Neuron (in vitro differentiated cells): ENCODE measurements at regions not wholly inside any gene's neighbourhood (a gene's known extent, or its start where the extent isn't known, plus 50 kb on each side); places are given as distances from the start of the nearest gene placed in this dataset.

Experiments
- H2AFZ ChIP-seq: one replicate; pipeline ENCODE4 v1.6.1; 2013; ENCODE audit warnings: low read depth, mild to moderate bottlenecking, inconsistent platforms, low read length, moderate library complexity
- H3K27me3 ChIP-seq: one replicate; pipeline ENCODE4 v1.6.1; 2013; ENCODE audit warnings: low read length; ENCODE audit not compliant: insufficient read depth
- H3K36me3 ChIP-seq: one replicate; pipeline ENCODE4 v1.6.1; 2013; ENCODE audit warnings: low read length; ENCODE audit not compliant: insufficient read depth
- H3K4me1 ChIP-seq: one replicate; pipeline ENCODE4 v1.6.1; 2013; ENCODE audit warnings: low read length; ENCODE audit not compliant: insufficient read depth
- H3K4me3 ChIP-seq: 2 replicates; pipeline ENCODE4 v1.5.1; 2013; ENCODE audit warnings: mild to moderate bottlenecking, low read length, moderate library complexity
- H3K9me3 ChIP-seq: one replicate; pipeline ENCODE4 v1.6.1; 2013; ENCODE audit warnings: low read length

- Histone ChIP-seq H3K4me3 (no peak overlapping the region), H3K4me1 (no peaks in the 10 kb centered on the region), H3K27me3 (no peaks in the 10 kb centered on the region), H3K9me3 (no peaks in the 10 kb centered on the region), H3K36me3 (no peaks in the 10 kb centered on the region), H2AFZ (no peak overlapping the region)
Measured at GRCh38 chr2:65818873-65819451, 386.6 kb upstream of the SPRED2 start.

GRCh38 chr2:65813631-65814173 lies 381.3 kb upstream of the SPRED2 start:
- Histone ChIP-seq H3K4me3 (no peak overlapping the region), H3K27me3 (no peaks in the 10 kb centered on the region), H3K4me1 (no peaks in the 10 kb centered on the region), H3K36me3 (no peaks in the 10 kb centered on the region), H2AFZ (no peak overlapping the region), H3K9me3 (no peaks in the 10 kb centered on the region)

- Histone ChIP-seq H3K4me3 (no peak overlapping the region), H3K4me1 (no peaks in the 10 kb centered on the region), H2AFZ (no peak overlapping the region), H3K36me3 (no peaks in the 10 kb centered on the region), H3K9me3 (no peaks in the 10 kb centered on the region), H3K27me3 (no peaks in the 10 kb centered on the region)
Measured at GRCh38 chr2:65812887-65813286, 380.5 kb upstream of the SPRED2 start.

- no peak overlapping the region for H3K4me3 ChIP-seq
- H2AFZ ChIP-seq, result no peak overlapping the region
- no peaks in the 10 kb centered on the region for H3K27me3 ChIP-seq
- no peaks in the 10 kb centered on the region for H3K4me1 ChIP-seq
- H3K36me3 ChIP-seq, result no peaks in the 10 kb centered on the region
- H3K9me3 ChIP-seq, result no peaks in the 10 kb centered on the region
Measured at GRCh38 chr2:65807942-65808341, 375.5 kb upstream of the SPRED2 start.

GRCh38 chr2:65804777-65805176 lies 372.4 kb upstream of the SPRED2 start:
- Histone ChIP-seq H3K36me3 (no peaks in the 10 kb centered on the region), H3K4me3 (no peak overlapping the region), H2AFZ (no peak overlapping the region), H3K27me3 (no peaks in the 10 kb centered on the region), H3K4me1 (peaks cover 1% of the 10 kb centered on the region), H3K9me3 (no peaks in the 10 kb centered on the region)

GRCh38 chr2:65802298-65802942 lies 370.0 kb upstream of the SPRED2 start:
- Histone ChIP-seq H3K36me3 (no peaks in the 10 kb centered on the region), H3K9me3 (no peaks in the 10 kb centered on the region), H2AFZ (no peak overlapping the region), H3K4me3 (no peak overlapping the region), H3K4me1 (peaks cover 16% of the 10 kb centered on the region), H3K27me3 (no peaks in the 10 kb centered on the region)

GRCh38 chr2:65800998-65801397 lies 368.6 kb upstream of the SPRED2 start:
- Histone ChIP-seq H3K9me3 (no peaks in the 10 kb centered on the region), H2AFZ (no peak overlapping the region)

GRCh38 chr2:65799141-65799854 lies 366.9 kb upstream of the SPRED2 start:
- Histone ChIP-seq H3K27me3 (no peaks in the 10 kb centered on the region), H3K4me1 (peaks cover 16% of the 10 kb centered on the region), H3K36me3 (no peaks in the 10 kb centered on the region), H3K9me3 (no peaks in the 10 kb centered on the region), H3K4me3 (no peak overlapping the region), H2AFZ (no peak overlapping the region)

More at GRCh38 chr2:65800998-65801397, 368.6 kb upstream of the SPRED2 start:
- Histone ChIP-seq H3K4me1 (peaks cover 16% of the 10 kb centered on the region), H3K4me3 (no peak overlapping the region), H3K36me3 (no peaks in the 10 kb centered on the region), H3K27me3 (no peaks in the 10 kb centered on the region)

GRCh38 chr2:65798641-65799040 lies 366.2 kb upstream of the SPRED2 start:
- H3K9me3 ChIP-seq, result no peaks in the 10 kb centered on the region
- H3K27me3 ChIP-seq, result no peaks in the 10 kb centered on the region
- H3K36me3 ChIP-seq, result no peaks in the 10 kb centered on the region
- H3K4me1 ChIP-seq, result peaks cover 16% of the 10 kb centered on the region
- H3K4me3 ChIP-seq, result no peak overlapping the region
- H2AFZ ChIP-seq, result no peak overlapping the region

- H3K4me1 ChIP-seq, result peaks cover 16% of the 10 kb centered on the region
- H2AFZ ChIP-seq, result no peak overlapping the region
Measured at GRCh38 chr2:65794994-65795393, 362.6 kb upstream of the SPRED2 start.

GRCh38 chr2:65791404-65791975 lies 359.1 kb upstream of the SPRED2 start:
- Histone ChIP-seq H3K36me3 (no peaks in the 10 kb centered on the region), H2AFZ (no peak overlapping the region), H3K27me3 (no peaks in the 10 kb centered on the region), H3K4me3 (no peak overlapping the region), H3K9me3 (no peaks in the 10 kb centered on the region), H3K4me1 (no peaks in the 10 kb centered on the region)

More at GRCh38 chr2:65794994-65795393, 362.6 kb upstream of the SPRED2 start:
- H3K4me3 ChIP-seq, result no peak overlapping the region
- no peaks in the 10 kb centered on the region for H3K36me3 ChIP-seq
- H3K27me3 ChIP-seq, result no peaks in the 10 kb centered on the region
- H3K9me3 ChIP-seq, result no peaks in the 10 kb centered on the region

GRCh38 chr2:65790676-65790935 lies 358.2 kb upstream of the SPRED2 start:
- Histone ChIP-seq H2AFZ (no peak overlapping the region), H3K4me1 (no peaks in the 10 kb centered on the region), H3K9me3 (no peaks in the 10 kb centered on the region), H3K36me3 (no peaks in the 10 kb centered on the region), H3K4me3 (no peak overlapping the region), H3K27me3 (no peaks in the 10 kb centered on the region)

GRCh38 chr2:65789923-65790675 lies 357.7 kb upstream of the SPRED2 start:
- Histone ChIP-seq H3K9me3 (no peaks in the 10 kb centered on the region), H3K4me1 (no peaks in the 10 kb centered on the region), H3K27me3 (no peaks in the 10 kb centered on the region), H3K4me3 (no peak overlapping the region), H3K36me3 (no peaks in the 10 kb centered on the region), H2AFZ (no peak overlapping the region)
